ENCODE measurements at regions not wholly inside any gene's neighbourhood (a gene's known extent, or its start where the extent isn't known, plus 50 kb on each side); places are given as distances from the start of the nearest gene placed in this dataset.
A peak's percentile ranks its signal among the peaks of the same experiment; 100 is the strongest.

DNA sequence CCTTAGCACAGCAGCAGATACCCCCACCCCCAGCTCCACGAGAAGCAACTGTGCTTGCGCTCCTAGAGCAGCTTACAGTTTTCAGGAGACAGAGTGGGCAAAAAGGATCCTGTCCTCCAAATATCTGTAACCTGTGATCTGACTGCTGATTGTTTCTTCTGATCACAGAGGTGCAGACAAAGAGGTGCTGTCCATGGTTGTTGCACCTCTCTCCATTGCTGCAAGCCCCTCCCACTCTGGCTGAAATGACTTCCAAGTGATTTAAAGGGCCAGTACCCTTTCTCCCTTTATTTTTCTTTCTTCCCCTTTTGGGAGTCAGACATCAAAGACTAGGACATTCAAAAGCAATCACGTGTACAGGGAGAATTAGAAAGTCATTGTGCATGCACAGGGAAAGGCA lies 205.3 kb upstream of the GEMIN8 start:
- no peaks in the 10 kb centered on the region for H3K27me3 Mint-ChIP-seq (ENCODE audit: low read depth)
- no peak for DNase-seq
- intact Hi-C loops (cut with micrococcal nuclease): no loop called here
- H3K9me3 Mint-ChIP-seq: no peaks in the 10 kb centered on the region
- no peak overlapping the region for H3K4me3 Mint-ChIP-seq
- no peak overlapping the region for H3K27ac Mint-ChIP-seq
- H3K36me3 Mint-ChIP-seq (ENCODE audit: low read depth): no peaks in the 10 kb centered on the region
- CTCF ChIA-PET: no interaction called here
- no peaks in the 10 kb centered on the region for H3K4me1 Mint-ChIP-seq (ENCODE audit: low read depth)

DNA sequence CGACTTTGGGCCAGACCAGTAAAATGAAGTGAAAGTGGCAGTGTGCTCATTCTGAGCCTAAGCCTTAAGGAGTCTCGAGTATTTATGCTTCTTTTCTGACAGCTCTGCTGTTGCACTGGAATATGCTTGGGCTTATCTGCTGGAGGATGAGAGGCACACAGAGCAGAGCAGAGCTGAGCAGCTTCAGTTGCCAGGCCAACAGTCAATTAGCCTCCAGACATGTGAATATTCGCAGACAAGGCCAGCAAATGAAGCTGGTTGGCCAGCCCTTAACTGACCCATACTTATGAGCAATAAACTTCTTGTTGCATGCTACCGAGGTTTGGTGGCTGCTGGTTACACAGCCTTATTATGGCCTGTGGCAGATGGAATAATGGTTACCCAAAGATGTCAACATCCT lies 203.0 kb upstream of the GEMIN8 start:
- H3K36me3 Mint-ChIP-seq (ENCODE audit: low read depth): no peaks in the 10 kb centered on the region
- no peak overlapping the region for H3K27ac Mint-ChIP-seq
- H3K4me1 Mint-ChIP-seq (ENCODE audit: low read depth): no peaks in the 10 kb centered on the region
- intact Hi-C loops (cut with micrococcal nuclease): no loop called here
- peaks cover 2% of the 10 kb centered on the region for H3K9me3 Mint-ChIP-seq
- no peaks in the 10 kb centered on the region for H3K27me3 Mint-ChIP-seq (ENCODE audit: low read depth)
- CTCF ChIA-PET: no interaction called here
- no peak overlapping the region for H3K4me3 Mint-ChIP-seq
- no peak for DNase-seq

DNA sequence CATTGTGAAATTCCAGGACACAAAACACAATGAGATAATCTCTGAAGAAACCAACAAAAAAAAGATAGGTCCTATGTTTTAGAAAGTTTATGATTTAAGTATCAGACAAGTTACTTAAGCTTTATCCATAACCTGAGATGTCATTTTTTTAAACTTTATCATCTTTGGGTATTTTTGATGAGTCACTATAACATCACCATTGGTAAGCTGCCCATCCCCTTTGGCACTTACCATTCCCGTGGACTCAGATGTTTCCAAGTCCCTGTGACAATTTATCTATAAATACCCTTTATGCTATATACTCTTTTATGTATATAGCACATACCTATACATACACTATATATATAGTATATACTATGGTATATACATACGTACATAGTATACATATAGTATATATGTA lies 198.9 kb upstream of the GEMIN8 start:
- no peak overlapping the region for H3K27ac Mint-ChIP-seq
- H3K4me3 Mint-ChIP-seq: no peak overlapping the region
- H3K27me3 Mint-ChIP-seq (ENCODE audit: low read depth): no peaks in the 10 kb centered on the region
- H3K9me3 Mint-ChIP-seq: peaks cover 2% of the 10 kb centered on the region
- CTCF ChIA-PET: no interaction called here
- intact Hi-C loops (cut with micrococcal nuclease): no loop called here
- no peaks in the 10 kb centered on the region for H3K36me3 Mint-ChIP-seq (ENCODE audit: low read depth)
- DNase-seq: no peak
- H3K4me1 Mint-ChIP-seq (ENCODE audit: low read depth): no peaks in the 10 kb centered on the region

DNA sequence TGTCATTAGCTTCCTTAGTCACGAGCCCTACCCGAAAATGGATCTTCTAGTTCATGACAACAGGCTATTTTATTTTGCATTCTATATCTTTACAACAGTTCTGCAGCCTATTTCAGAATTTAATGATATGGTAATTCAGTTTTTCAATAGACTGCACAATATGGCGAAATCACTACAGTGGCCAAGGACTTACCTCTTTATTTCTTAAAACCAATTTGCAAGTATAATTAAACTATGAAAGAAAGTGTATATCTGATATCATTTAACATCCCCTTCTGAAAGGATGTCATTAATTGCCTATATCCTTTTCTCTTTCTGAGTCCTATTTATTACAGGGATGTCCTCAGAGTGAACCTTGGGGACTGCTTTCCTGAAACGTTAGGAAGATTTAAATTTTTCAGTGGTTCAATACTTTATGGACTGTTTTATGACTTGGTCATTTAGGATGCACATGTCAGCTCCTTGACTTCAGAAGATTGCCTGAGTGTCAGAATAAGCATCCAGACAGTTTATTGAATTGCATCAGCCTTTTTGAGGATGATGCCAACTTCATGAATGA lies 190.8 kb upstream of the GEMIN8 start:
- Mint-ChIP-seq H3K4me3 (no peak overlapping the region), H3K36me3 (ENCODE audit: low read depth) (no peaks in the 10 kb centered on the region), H3K9me3 (no peaks in the 10 kb centered on the region), H3K27me3 (ENCODE audit: low read depth) (no peaks in the 10 kb centered on the region), H3K4me1 (ENCODE audit: low read depth) (no peaks in the 10 kb centered on the region), H3K27ac (no peak overlapping the region)
- CTCF ChIA-PET: no interaction called here
- DNase-seq: no peak
- intact Hi-C loops (cut with micrococcal nuclease): no loop called here

DNA sequence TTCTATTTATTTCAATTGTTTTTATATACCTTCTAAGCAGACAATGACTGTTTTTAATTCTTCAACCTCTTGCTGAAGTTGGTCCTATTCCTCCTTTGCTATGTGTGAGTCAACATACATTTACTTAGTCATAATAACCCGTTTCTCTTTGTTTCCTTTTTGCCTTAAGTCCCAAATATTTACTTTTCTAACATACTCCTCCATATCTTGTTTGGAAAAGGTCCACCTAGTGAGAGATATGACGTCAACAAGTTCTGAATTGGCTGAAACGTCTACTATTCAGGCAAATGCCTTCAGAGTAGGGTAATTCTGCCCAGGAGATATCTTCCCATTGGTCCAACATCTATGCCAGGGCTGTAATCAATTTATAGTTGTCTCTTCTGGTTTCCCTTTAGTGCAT lies 179.3 kb upstream of the GEMIN8 start:
- H3K27ac Mint-ChIP-seq: no peak overlapping the region
- H3K36me3 Mint-ChIP-seq (ENCODE audit: low read depth): no peaks in the 10 kb centered on the region
- no peaks in the 10 kb centered on the region for H3K27me3 Mint-ChIP-seq (ENCODE audit: low read depth)
- DNase-seq: no peak
- CTCF ChIA-PET: no interaction called here
- H3K9me3 Mint-ChIP-seq: peaks cover 1% of the 10 kb centered on the region
- intact Hi-C loops (cut with micrococcal nuclease): no loop called here
- H3K4me1 Mint-ChIP-seq (ENCODE audit: low read depth): no peaks in the 10 kb centered on the region
- H3K4me3 Mint-ChIP-seq: no peak overlapping the region

DNA sequence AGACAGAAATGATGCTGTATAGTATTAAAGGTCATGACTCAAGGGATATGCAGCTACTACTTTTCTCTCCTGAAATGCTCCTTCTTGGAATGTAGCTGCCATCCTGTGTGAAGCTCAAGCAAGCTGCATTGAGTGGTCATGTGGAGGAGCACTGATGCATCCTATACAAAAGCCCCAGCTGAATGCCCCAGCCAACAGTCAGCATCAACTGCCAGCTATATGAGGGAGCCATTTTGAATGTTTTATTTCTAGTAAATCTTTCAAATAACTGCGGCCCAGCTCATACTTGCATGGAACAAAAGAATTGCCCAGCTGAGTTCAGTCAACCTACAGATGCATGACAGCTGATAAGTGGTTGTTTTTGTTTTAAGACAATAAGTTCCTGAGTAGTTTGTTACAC lies 165.0 kb upstream of the GEMIN8 start:
- no peaks in the 10 kb centered on the region for H3K27me3 Mint-ChIP-seq (ENCODE audit: low read depth)
- CTCF ChIA-PET: no interaction called here
- no peak for DNase-seq
- no peaks in the 10 kb centered on the region for H3K9me3 Mint-ChIP-seq
- no peaks in the 10 kb centered on the region for H3K36me3 Mint-ChIP-seq (ENCODE audit: low read depth)
- H3K4me3 Mint-ChIP-seq: no peak overlapping the region
- intact Hi-C loops (cut with micrococcal nuclease): no loop called here
- H3K27ac Mint-ChIP-seq: no peak overlapping the region
- no peaks in the 10 kb centered on the region for H3K4me1 Mint-ChIP-seq (ENCODE audit: low read depth)

DNA sequence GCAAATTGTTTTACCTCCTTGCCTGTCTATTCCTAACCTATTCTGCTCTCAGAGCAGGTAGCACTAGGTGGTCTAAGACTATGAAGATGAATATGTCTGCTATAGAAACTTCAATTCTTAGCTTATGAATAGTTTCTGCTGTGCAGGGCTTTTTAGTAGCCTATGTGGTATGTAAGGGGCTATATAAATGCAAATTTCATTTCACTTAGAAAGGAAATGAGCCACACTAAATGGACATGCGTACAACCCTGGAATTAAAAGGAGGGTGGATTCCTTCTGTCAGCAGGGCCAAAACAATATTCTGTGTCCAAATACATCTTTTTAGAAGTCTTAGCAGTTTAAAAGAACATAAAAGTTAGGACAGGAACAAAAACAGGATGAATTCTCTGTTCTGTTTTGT lies 163.9 kb upstream of the GEMIN8 start:
- DNase-seq: no peak
- H3K36me3 Mint-ChIP-seq (ENCODE audit: low read depth): no peaks in the 10 kb centered on the region
- H3K27ac Mint-ChIP-seq: no peak overlapping the region
- no peak overlapping the region for H3K4me3 Mint-ChIP-seq
- intact Hi-C loops (cut with micrococcal nuclease): no loop called here
- no peaks in the 10 kb centered on the region for H3K9me3 Mint-ChIP-seq
- CTCF ChIA-PET: no interaction called here
- no peaks in the 10 kb centered on the region for H3K4me1 Mint-ChIP-seq (ENCODE audit: low read depth)
- no peaks in the 10 kb centered on the region for H3K27me3 Mint-ChIP-seq (ENCODE audit: low read depth)

DNA sequence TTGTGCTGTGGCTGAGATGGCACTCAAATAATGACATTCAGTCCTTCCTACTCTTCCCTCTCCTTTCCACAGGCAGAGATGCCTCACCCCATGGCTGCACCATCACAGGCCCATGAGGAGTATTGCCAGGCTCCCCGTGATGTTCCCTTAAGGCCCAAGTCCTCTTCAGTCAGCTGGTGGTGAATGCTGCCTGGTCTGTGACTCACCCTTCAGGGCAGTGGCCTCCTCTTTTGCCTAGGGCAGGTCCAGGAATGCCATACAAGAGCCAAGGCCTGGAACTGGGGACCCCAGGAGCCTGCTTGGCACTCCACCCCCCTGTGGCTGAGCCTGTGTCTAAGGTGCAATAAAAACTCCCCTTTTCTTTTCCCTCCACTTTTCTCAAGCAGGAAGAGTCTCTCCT lies 144.2 kb upstream of the GEMIN8 start:
- H3K9me3 Mint-ChIP-seq: no peaks in the 10 kb centered on the region
- no peaks in the 10 kb centered on the region for H3K36me3 Mint-ChIP-seq (ENCODE audit: low read depth)
- no peak overlapping the region for H3K27ac Mint-ChIP-seq
- DNase-seq: no peak
- no peaks in the 10 kb centered on the region for H3K4me1 Mint-ChIP-seq (ENCODE audit: low read depth)
- CTCF ChIA-PET: no interaction called here
- peaks cover 2% of the 10 kb centered on the region for H3K27me3 Mint-ChIP-seq (ENCODE audit: low read depth)
- intact Hi-C loops (cut with micrococcal nuclease): no loop called here
- no peak overlapping the region for H3K4me3 Mint-ChIP-seq

DNA sequence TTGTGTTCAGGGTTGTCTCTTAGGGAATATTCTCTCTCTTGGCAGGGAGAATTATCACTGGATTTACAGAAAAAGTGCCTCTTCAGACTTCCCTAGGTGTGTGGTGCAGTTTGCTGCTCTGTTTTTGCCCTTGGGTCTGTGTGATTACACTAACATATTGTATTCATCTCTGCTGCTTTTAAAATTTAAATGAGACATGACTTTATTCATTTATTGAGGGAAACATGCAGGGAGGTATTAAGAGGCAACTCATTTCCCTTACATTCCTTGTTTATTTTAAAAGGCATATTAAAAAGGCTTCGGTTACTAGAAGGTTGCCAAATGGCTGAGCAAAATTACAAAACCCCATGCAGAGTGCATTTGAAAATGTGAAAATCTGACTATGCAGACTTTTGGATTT lies 135.1 kb upstream of the GEMIN8 start:
- CTCF ChIA-PET: no interaction called here
- Mint-ChIP-seq H3K4me1 (ENCODE audit: low read depth) (no peaks in the 10 kb centered on the region), H3K4me3 (no peak overlapping the region), H3K9me3 (no peaks in the 10 kb centered on the region), H3K27me3 (ENCODE audit: low read depth) (no peaks in the 10 kb centered on the region), H3K36me3 (ENCODE audit: low read depth) (no peaks in the 10 kb centered on the region), H3K27ac (no peak overlapping the region)
- intact Hi-C loops (cut with micrococcal nuclease): no loop called here
- no peak for DNase-seq

DNA sequence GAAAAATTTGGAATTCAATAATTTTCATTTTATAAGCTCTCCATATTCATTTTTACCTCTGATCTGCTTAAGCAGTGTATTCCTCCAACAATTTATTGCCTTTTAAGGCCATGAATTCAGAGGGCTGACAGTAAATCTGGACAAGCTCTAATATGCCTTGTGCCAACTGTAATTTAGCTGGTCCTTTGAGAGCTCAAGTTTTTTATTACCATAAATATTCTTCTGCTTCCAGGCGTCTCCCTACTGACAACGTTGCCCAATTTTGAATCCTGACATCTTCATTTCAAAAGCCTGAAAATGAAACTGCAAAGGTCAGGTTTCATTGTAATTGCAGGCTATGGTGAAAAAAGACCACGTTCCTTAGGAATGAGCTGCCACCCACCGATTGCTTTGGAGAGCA lies 95.8 kb upstream of the GEMIN8 start:
- intact Hi-C loops (cut with micrococcal nuclease): no loop called here
- H3K9me3 Mint-ChIP-seq: no peaks in the 10 kb centered on the region
- CTCF ChIA-PET: interaction anchor here (1.2 kb wide), 1 partner anchor 33 kb away, joined by 3 read pairs; no protein-coding TSS in a partner anchor

DNA sequence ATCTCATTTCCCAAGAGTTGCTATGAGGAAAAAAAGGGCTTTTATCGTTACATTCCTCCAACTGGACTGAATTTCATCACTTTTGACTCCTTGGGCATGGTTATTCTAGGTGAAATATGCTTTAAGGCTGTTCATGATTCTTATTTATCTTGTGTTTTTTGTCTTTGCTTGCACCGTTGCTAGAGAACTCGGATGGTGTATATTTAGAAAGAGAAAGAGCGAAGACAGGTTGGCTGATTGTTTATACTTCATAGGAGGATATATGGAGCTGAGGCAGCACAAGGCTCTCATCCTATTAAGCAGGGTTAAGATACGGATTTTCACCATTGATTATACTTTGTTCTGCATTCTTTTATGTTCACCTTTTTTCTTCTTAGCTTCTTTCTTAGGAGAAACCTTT lies 94.9 kb upstream of the GEMIN8 start:
- no peaks in the 10 kb centered on the region for H3K4me1 Mint-ChIP-seq (ENCODE audit: low read depth)
- H3K27me3 Mint-ChIP-seq (ENCODE audit: low read depth): no peaks in the 10 kb centered on the region
- CTCF ChIA-PET: no interaction called here
- no peak overlapping the region for H3K27ac Mint-ChIP-seq
- no peaks in the 10 kb centered on the region for H3K9me3 Mint-ChIP-seq
- no peak overlapping the region for H3K4me3 Mint-ChIP-seq
- DNase-seq: no peak
- no peaks in the 10 kb centered on the region for H3K36me3 Mint-ChIP-seq (ENCODE audit: low read depth)
- intact Hi-C loops (cut with micrococcal nuclease): no loop called here

More for the DNA sequence above, 95.8 kb upstream of the GEMIN8 start:
- no peak for DNase-seq
- H3K27ac Mint-ChIP-seq: no peak overlapping the region
- peaks cover 1% of the 10 kb centered on the region for H3K27me3 Mint-ChIP-seq (ENCODE audit: low read depth)
- no peak overlapping the region for H3K4me3 Mint-ChIP-seq
- no peaks in the 10 kb centered on the region for H3K36me3 Mint-ChIP-seq (ENCODE audit: low read depth)
- H3K4me1 Mint-ChIP-seq (ENCODE audit: low read depth): no peaks in the 10 kb centered on the region

DNA sequence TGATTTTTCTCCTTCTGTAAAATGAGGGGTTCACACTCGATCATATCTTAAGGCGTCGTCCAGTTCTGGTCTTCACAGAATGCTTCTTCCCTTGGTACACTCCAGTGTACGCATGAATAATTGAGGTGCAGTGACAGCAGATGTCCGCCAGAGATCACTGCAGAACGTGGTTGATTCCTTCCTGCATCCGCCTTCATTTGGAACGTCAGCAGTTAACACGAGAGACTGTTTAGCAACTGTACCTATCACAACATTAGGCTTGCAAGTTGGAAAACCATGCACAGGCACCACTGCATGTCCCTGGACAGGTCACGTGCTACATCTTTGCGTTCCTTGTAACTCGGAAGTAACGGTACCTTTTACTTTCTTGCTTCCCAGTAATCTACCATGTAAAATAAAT lies 66.0 kb upstream of the GEMIN8 start:
- DNase-seq: peak; percentile 56
- CTCF ChIA-PET: interaction anchor here (0.5 to 1.6 kb wide), 3 partner anchors 221 to 491 kb away, joined by 4 to 5 read pairs (median 4); partner anchors contain the start of gene GLRA2
- H3K4me1 Mint-ChIP-seq (ENCODE audit: low read depth): peaks cover 2% of the 10 kb centered on the region
- H3K4me3 Mint-ChIP-seq: no peak overlapping the region
- intact Hi-C loops (cut with micrococcal nuclease): loop anchor here (1.0 to 5.0 kb wide), 3 partner anchors 56 to 1372 kb away; no protein-coding TSS in a partner anchor
- no peaks in the 10 kb centered on the region for H3K36me3 Mint-ChIP-seq (ENCODE audit: low read depth)
- H3K9me3 Mint-ChIP-seq: no peaks in the 10 kb centered on the region
- no peaks in the 10 kb centered on the region for H3K27me3 Mint-ChIP-seq (ENCODE audit: low read depth)
- H3K27ac Mint-ChIP-seq: no peak overlapping the region

DNA sequence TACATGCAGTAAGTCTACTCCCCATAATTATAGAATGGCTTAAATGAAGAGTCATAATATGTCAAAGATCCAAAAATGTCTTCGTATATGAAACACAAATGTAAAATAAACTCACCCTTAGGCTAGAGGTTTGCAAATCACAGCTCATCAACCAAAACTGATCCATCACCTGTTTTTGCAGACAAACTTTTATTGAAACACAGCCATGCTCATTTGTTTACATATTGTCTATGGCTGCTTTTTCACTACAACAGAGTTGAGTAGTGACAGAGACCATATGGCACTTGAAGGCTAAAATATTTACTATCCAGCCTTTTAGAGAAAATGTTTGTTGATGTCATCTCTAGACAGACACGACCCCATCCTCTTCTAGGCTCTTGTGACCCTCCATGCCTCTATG lies 64.5 kb upstream of the GEMIN8 start:
- H3K4me1 Mint-ChIP-seq (ENCODE audit: low read depth): peaks cover 2% of the 10 kb centered on the region
- no peaks in the 10 kb centered on the region for H3K27me3 Mint-ChIP-seq (ENCODE audit: low read depth)
- no peaks in the 10 kb centered on the region for H3K36me3 Mint-ChIP-seq (ENCODE audit: low read depth)
- H3K9me3 Mint-ChIP-seq: no peaks in the 10 kb centered on the region
- no peak overlapping the region for H3K27ac Mint-ChIP-seq
- CTCF ChIA-PET: no interaction called here
- DNase-seq: no peak
- intact Hi-C loops (cut with micrococcal nuclease): no loop called here
- no peak overlapping the region for H3K4me3 Mint-ChIP-seq

DNA sequence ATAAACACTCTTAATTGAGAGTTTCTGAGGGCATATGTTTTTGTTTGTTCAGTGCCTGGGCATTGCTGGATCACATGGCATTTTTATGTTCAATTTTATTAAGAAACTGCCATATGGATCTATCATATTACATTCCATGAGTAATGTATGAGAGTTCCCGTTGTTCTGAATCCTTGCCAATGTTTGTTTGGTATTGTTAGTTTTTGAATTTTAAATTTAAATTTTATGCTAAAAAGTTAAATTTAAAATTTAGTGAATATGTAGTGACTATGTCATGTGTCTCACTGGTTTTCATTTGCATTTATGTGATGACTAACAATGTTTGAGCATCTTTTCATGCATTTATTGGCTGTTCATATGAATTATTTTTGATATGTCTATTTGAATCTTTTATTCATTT lies 54.8 kb upstream of the GEMIN8 start:
- Mint-ChIP-seq H3K36me3 (ENCODE audit: low read depth) (no peaks in the 10 kb centered on the region), H3K4me1 (ENCODE audit: low read depth) (no peaks in the 10 kb centered on the region), H3K27me3 (ENCODE audit: low read depth) (peaks cover 6% of the 10 kb centered on the region), H3K9me3 (no peaks in the 10 kb centered on the region), H3K4me3 (no peak overlapping the region), H3K27ac (no peak overlapping the region)
- intact Hi-C loops (cut with micrococcal nuclease): no loop called here
- no peak for DNase-seq
- CTCF ChIA-PET: no interaction called here

Measured in activated naive CD4-positive, alpha-beta T cell treated with anti-CD3 and anti-CD28 coated beads for 36 hours (primary cell).